Tibial nerve (tissue), 3 donors: ENCODE measurements at regions not wholly inside any gene's neighbourhood (a gene's known extent, or its start where the extent isn't known, plus 50 kb on each side); places are given as distances from the start of the nearest gene placed in this dataset.

Experiments
- POLR2A ChIP-seq, 2 donors: fragments of 450-650 bp; IDR thresholded peaks; one replicate each; pipeline ENCODE4 v1.6.1; 2017; ENCODE audit warnings: antibody characterized with exemption in 2 of 2, mild to moderate bottlenecking in 2 of 2, moderate library complexity in 2 of 2
- TF ChIP-seq, protein P1 (sequence below), 5 experiments: fragments of 200-600 bp in 3 of 5; fragments of 450-650 bp in 2 of 5; sonication (generic) in 3 of 5; IDR thresholded peaks; one replicate each; pipeline ENCODE4 v1.5.1; 2016 to 2019; ENCODE audit warnings: antibody characterized with exemption in 5 of 5, mild to moderate bottlenecking in 3 of 5, moderate library complexity in 2 of 5

DNA sequence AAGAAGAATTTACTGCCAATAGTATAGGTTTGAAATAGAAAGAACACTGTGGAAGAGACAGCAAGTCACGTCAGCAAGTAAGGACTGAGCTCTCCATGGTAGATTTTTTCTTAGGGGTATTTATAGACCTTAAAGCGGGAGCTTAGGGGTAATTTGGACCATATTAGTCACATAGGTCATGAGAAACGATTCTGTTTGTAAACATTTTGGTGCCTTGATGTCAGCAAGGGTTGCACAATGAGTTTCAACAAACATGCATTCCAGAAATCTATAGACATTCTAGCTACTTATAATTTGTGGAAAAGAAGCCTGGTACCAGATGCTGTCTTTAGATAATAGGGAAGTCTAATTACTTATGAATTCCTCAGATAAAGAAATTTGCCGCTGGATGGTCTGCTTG is 624.7 kb downstream of the TDRD15 start:
- TF ChIP-seq, protein P1, sequence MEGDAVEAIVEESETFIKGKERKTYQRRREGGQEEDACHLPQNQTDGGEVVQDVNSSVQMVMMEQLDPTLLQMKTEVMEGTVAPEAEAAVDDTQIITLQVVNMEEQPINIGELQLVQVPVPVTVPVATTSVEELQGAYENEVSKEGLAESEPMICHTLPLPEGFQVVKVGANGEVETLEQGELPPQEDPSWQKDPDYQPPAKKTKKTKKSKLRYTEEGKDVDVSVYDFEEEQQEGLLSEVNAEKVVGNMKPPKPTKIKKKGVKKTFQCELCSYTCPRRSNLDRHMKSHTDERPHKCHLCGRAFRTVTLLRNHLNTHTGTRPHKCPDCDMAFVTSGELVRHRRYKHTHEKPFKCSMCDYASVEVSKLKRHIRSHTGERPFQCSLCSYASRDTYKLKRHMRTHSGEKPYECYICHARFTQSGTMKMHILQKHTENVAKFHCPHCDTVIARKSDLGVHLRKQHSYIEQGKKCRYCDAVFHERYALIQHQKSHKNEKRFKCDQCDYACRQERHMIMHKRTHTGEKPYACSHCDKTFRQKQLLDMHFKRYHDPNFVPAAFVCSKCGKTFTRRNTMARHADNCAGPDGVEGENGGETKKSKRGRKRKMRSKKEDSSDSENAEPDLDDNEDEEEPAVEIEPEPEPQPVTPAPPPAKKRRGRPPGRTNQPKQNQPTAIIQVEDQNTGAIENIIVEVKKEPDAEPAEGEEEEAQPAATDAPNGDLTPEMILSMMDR (IDR thresholded peaks at IDR 0.05) = no peak
- no peak for TF ChIP-seq POLR2A (IDR thresholded peaks at IDR 0.05)
